K562 (cell line): ENCODE measurements at regions not wholly inside any gene's neighbourhood (a gene's known extent, or its start where the extent isn't known, plus 50 kb on each side); places are given as distances from the start of the nearest gene placed in this dataset.
A peak's percentile ranks its signal among the peaks of the same experiment; 100 is the strongest.

Experiments
- BRF1 ChIP-seq: IDR thresholded peaks from 3 replicates; pipeline ENCODE4 v1.6.1; 2011; ENCODE audit warnings: borderline replicate concordance, mild to moderate bottlenecking; ENCODE audit not compliant: insufficient read length; ENCODE audit errors: extremely low read depth
- CSDE1 ChIP-seq, 2 experiments: fragments of 450-650 bp; IDR thresholded peaks; 2 replicates each; pipeline ENCODE4 v1.6.1; 2016; ENCODE audit warnings: mild to moderate bottlenecking in 1 of 2
- FOS ChIP-seq: IDR thresholded peaks from 3 replicates; pipeline ENCODE4 v1.6.1; 2011; ENCODE audit not compliant: insufficient read length; ENCODE audit errors: extremely low read depth
- GATAD2A ChIP-seq: fragments of 450-650 bp; IDR thresholded peaks from 2 replicates; pipeline ENCODE4 v1.6.1; 2017
- JUNB ChIP-seq: fragments of 450-650 bp; formaldehyde crosslinking; conservative IDR thresholded peaks from 2 replicates; pipeline ENCODE4 v1.4.0; 2020; ENCODE audit warnings: mild to moderate bottlenecking
- MCM7 ChIP-seq, 2 experiments: fragments of 450-650 bp; IDR thresholded peaks; 2 replicates each; pipeline ENCODE4 v1.6.1; 2016 to 2018
- PTBP1 ChIP-seq: fragments of 200-400 bp; formaldehyde crosslinking; IDR thresholded peaks from 2 replicates; pipeline ENCODE4 v1.6.1; 2017; ENCODE audit warnings: low read depth, low read length
- ZFPM2 ChIP-seq: fragments of 250-450 bp; sonication (Bioruptor Pico); IDR thresholded peaks from 2 replicates; pipeline ENCODE4 v1.5.1; 2022; ENCODE audit warnings: mild to moderate bottlenecking
- ZNF668 ChIP-seq: fragments of 250-450 bp; sonication (Bioruptor Pico); IDR thresholded peaks from 2 replicates; pipeline ENCODE4 v1.8.0; 2022; ENCODE audit warnings: mild to moderate bottlenecking, inconsistent platforms
- ZNF75A ChIP-seq: fragments of 450-650 bp; formaldehyde crosslinking; IDR thresholded peaks from 2 replicates; pipeline ENCODE4 v1.4.0; 2020; ENCODE audit warnings: mild to moderate bottlenecking
- TF ChIP-seq, protein P1 (sequence below): fragments of 250-450 bp; sonication (Bioruptor Pico); IDR thresholded peaks from 2 replicates; pipeline ENCODE4 v1.4.0; 2020; ENCODE audit warnings: borderline replicate concordance
- TF ChIP-seq, protein P2 (sequence below): sonication (generic); formaldehyde crosslinking; IDR thresholded peaks from 2 replicates; pipeline ENCODE4 v1.8.1; 2023; ENCODE audit warnings: mild to moderate bottlenecking, missing genetic modification reagents
- TF ChIP-seq, protein P3 (sequence below): fragments of 250-450 bp; sonication (Bioruptor Pico); IDR thresholded peaks from 2 replicates; pipeline ENCODE4 v1.4.0; 2020; ENCODE audit warnings: mild to moderate bottlenecking, moderate library complexity, borderline replicate concordance
- TF ChIP-seq, protein P4 (sequence below), 2 experiments: fragments of 450-650 bp; IDR thresholded peaks; 2 replicates each; pipeline ENCODE4 v1.6.1; 2016; ENCODE audit warnings: mild to moderate bottlenecking in 2 of 2, borderline replicate concordance in 1 of 2, low read depth in 1 of 2, moderate library complexity in 1 of 2

DNA sequence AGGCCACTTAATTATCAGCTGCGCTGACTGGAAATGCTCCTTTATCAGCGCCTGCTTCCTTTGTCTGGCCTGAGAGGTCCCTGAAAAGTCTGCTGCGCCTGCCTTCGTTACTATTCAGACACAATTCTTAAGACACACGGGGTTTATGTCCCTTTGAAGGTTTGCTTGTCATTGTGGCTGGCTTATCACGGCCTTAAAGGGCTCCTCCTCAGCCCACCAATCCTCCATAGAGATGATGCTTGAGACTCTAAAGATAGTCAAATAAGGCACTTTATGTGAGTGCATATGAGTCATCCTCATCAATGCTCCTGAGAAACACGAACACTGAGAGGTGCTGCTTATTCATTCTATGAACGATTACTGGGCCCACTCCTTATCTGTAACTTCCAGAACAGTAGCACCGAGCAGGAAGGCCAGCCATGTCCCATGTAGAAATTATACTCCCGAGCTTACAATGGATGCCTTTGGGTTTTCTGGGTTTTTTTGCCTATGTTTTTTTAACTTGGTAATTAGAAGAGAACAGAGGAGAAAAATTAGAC is 1268.2 kb upstream of the TMEM132C start (continued):
- TF ChIP-seq PTBP1 (no peak), GATAD2A (0 out of 2 replicates have a peak, but pooled peaks have one; percentile 11), MCM7 (IDR thresholded peaks at IDR 0.05) (no peak), ZFPM2 (CRISPR knock-in tag) (no peak), BRF1 (no peak), ZNF75A (no peak), JUNB (CRISPR knock-in tag) (peak; percentile 92), CSDE1 (IDR thresholded peaks at IDR 0.05) (no peak), FOS (peak; percentile 67), ZNF668 (CRISPR knock-in tag) (no peak)
- TF ChIP-seq, protein P1, sequence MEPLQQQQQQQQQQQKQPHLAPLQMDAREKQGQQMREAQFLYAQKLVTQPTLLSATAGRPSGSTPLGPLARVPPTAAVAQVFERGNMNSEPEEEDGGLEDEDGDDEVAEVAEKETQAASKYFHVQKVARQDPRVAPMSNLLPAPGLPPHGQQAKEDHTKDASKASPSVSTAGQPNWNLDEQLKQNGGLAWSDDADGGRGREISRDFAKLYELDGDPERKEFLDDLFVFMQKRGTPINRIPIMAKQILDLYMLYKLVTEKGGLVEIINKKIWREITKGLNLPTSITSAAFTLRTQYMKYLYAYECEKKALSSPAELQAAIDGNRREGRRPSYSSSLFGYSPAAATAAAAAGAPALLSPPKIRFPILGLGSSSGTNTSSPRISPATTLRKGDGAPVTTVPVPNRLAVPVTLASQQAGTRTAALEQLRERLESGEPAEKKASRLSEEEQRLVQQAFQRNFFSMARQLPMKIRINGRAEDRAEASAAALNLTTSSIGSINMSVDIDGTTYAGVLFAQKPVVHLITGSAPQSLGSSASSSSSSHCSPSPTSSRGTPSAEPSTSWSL (CRISPR knock-in tag), result no peak
- TF ChIP-seq, protein P2, sequence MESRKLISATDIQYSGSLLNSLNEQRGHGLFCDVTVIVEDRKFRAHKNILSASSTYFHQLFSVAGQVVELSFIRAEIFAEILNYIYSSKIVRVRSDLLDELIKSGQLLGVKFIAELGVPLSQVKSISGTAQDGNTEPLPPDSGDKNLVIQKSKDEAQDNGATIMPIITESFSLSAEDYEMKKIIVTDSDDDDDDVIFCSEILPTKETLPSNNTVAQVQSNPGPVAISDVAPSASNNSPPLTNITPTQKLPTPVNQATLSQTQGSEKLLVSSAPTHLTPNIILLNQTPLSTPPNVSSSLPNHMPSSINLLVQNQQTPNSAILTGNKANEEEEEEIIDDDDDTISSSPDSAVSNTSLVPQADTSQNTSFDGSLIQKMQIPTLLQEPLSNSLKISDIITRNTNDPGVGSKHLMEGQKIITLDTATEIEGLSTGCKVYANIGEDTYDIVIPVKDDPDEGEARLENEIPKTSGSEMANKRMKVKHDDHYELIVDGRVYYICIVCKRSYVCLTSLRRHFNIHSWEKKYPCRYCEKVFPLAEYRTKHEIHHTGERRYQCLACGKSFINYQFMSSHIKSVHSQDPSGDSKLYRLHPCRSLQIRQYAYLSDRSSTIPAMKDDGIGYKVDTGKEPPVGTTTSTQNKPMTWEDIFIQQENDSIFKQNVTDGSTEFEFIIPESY (CRISPR knock-in tag), result no peak
- TF ChIP-seq, protein P3, sequence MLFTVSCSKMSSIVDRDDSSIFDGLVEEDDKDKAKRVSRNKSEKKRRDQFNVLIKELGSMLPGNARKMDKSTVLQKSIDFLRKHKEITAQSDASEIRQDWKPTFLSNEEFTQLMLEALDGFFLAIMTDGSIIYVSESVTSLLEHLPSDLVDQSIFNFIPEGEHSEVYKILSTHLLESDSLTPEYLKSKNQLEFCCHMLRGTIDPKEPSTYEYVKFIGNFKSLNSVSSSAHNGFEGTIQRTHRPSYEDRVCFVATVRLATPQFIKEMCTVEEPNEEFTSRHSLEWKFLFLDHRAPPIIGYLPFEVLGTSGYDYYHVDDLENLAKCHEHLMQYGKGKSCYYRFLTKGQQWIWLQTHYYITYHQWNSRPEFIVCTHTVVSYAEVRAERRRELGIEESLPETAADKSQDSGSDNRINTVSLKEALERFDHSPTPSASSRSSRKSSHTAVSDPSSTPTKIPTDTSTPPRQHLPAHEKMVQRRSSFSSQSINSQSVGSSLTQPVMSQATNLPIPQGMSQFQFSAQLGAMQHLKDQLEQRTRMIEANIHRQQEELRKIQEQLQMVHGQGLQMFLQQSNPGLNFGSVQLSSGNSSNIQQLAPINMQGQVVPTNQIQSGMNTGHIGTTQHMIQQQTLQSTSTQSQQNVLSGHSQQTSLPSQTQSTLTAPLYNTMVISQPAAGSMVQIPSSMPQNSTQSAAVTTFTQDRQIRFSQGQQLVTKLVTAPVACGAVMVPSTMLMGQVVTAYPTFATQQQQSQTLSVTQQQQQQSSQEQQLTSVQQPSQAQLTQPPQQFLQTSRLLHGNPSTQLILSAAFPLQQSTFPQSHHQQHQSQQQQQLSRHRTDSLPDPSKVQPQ (CRISPR knock-in tag), result no peak
- TF ChIP-seq, protein P4, sequence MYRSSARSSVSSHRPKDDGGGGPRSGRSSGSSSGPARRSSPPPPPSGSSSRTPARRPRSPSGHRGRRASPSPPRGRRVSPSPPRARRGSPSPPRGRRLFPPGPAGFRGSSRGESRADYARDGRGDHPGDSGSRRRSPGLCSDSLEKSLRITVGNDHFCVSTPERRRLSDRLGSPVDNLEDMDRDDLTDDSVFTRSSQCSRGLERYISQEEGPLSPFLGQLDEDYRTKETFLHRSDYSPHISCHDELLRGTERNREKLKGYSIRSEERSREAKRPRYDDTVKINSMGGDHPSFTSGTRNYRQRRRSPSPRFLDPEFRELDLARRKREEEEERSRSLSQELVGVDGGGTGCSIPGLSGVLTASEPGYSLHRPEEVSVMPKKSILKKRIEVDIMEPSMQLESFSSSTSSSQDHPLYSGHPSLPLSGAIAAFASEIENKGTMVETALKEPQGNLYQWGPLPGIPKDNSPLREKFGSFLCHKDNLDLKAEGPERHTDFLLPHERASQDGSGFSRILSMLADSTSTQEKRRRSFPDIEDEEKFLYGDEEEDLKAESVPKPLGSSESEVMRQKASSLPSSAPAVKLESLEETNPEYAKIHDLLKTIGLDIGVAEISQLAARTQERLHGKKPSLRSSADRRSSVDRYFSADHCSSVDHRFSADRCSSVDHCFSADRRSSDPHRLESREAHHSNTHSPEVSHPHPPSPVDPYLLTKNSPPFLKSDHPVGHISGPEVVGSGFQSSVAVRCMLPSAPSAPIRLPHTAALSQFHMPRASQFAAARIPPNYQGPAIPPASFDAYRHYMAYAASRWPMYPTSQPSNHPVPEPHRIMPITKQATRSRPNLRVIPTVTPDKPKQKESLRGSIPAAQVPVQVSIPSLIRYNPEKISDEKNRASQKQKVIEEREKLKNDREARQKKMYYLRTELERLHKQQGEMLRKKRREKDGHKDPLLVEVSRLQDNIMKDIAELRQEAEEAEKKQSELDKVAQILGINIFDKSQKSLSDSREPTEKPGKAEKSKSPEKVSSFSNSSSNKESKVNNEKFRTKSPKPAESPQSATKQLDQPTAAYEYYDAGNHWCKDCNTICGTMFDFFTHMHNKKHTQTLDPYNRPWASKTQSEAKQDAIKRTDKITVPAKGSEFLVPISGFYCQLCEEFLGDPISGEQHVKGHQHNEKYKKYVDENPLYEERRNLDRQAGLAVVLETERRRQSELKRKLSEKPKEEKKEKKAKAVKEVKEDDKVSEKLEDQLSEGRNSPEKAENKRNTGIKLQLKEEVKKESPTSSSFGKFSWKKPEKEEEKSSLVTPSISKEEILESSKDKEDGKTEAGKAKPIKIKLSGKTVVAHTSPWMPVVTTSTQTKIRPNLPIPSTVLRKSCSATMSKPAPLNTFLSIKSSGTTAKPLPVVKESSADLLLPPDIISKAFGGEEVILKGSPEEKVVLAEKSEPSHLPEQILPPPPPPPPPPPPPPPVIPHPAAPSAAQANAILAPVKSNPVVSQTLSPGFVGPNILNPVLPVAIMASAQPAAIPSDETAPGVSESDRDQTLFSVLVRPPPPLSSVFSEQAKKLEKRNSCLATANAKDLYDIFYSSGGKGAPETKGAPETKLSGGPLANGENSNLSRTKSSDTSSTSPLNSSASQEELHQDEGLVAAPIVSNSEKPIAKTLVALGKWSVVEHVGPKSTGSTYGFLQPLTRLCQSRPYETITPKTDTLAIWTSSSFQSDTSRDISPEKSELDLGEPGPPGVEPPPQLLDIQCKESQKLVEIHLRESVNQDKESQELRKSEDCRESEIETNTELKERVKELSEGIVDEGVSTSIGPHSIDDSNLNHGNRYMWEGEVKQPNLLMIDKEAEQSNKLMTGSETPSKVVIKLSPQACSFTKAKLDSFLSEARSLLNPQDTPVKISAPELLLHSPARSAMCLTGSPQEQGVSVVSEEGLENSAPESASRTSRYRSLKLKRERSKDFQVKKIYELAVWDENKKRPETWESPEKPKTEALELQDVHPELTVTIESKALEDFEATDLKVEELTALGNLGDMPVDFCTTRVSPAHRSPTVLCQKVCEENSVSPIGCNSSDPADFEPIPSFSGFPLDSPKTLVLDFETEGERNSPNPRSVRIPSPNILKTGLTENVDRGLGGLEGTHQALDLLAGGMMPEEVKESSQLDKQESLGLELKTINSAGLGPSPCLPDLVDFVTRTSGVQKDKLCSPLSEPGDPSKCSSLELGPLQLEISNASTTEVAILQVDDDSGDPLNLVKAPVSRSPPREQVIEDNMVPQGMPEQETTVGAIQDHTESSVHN (IDR thresholded peaks at IDR 0.05; ENCODE audit: borderline replicate concordance in 1 of 2, low read depth in 1 of 2), result peak in 1 of 2 experiments; percentile 84; a peak in 2 of 4 replicates
